Stimulated activated CD8-positive, alpha-beta memory T cell treated with anti-CD3 and anti-CD28 coated beads, Interleukin-2, amount 100 ng/mL, for 48 hours (primary cell): ENCODE measurements at regions not wholly inside any gene's neighbourhood (a gene's known extent, or its start where the extent isn't known, plus 50 kb on each side); places are given as distances from the start of the nearest gene placed in this dataset.
"Not testable (repeated sequence)": the region's sequence is repeated elsewhere in the genome, so short reads cannot be mapped to it uniquely, and the experiment has no call there.

ENCODE experiments used
- DNase-seq, 2 donors: peaks; one replicate each; pipeline ENCODE4 v3.0.0-alpha.2; 2020; ENCODE audit warnings: low read depth in 2 of 2

- DNase-seq, result no peak
Measured at GRCh38 chr2:225824748-225825449, 425.4 kb downstream of the NYAP2 start.

GRCh38 chr2:225821351-225821750, 421.8 kb downstream of the NYAP2 start:
- DNase-seq, result no peak

GRCh38 chr2:225820826-225821225, 421.3 kb downstream of the NYAP2 start:
- no peak for DNase-seq

- DNase-seq, result no peak
Measured at GRCh38 chr2:225814554-225814953, 415.0 kb downstream of the NYAP2 start.

GRCh38 chr2:225806105-225806504, 406.6 kb downstream of the NYAP2 start:
- no peak for DNase-seq

GRCh38 chr2:225802076-225802475, 402.6 kb downstream of the NYAP2 start:
- not testable (repeated sequence) for DNase-seq

GRCh38 chr2:225797394-225797793, 397.9 kb downstream of the NYAP2 start:
- no peak for DNase-seq

- no peak for DNase-seq
Measured at GRCh38 chr2:225794652-225795400, 395.3 kb downstream of the NYAP2 start.

- no peak for DNase-seq
Measured at GRCh38 chr2:225793736-225794550, 394.4 kb downstream of the NYAP2 start.

GRCh38 chr2:225788571-225789094, 389.1 kb downstream of the NYAP2 start:
- DNase-seq, result no peak

- no peak for DNase-seq
Measured at GRCh38 chr2:225787497-225787896, 388.0 kb downstream of the NYAP2 start.

GRCh38 chr2:225781991-225782390, 382.5 kb downstream of the NYAP2 start:
- DNase-seq, result no peak

- DNase-seq, result no peak
Measured at GRCh38 chr2:225781145-225781544, 381.6 kb downstream of the NYAP2 start.

GRCh38 chr2:225779829-225780228, 380.3 kb downstream of the NYAP2 start:
- no peak for DNase-seq

- no peak for DNase-seq
Measured at GRCh38 chr2:225773148-225773547, 373.6 kb downstream of the NYAP2 start.

- no peak for DNase-seq
Measured at GRCh38 chr2:225771701-225772100, 372.2 kb downstream of the NYAP2 start.

GRCh38 chr2:225768741-225769140, 369.2 kb downstream of the NYAP2 start:
- no peak for DNase-seq

GRCh38 chr2:225766431-225766830, 366.9 kb downstream of the NYAP2 start:
- DNase-seq, result no peak

GRCh38 chr2:225765820-225766219, 366.3 kb downstream of the NYAP2 start:
- DNase-seq, result no peak

GRCh38 chr2:225764346-225764745, 364.8 kb downstream of the NYAP2 start:
- DNase-seq, result no peak

GRCh38 chr2:225763711-225764110, 364.2 kb downstream of the NYAP2 start:
- DNase-seq, result no peak

- no peak for DNase-seq
Measured at GRCh38 chr2:225761396-225761795, 361.9 kb downstream of the NYAP2 start.
